Daoy (cell line): ENCODE measurements at regions not wholly inside any gene's neighbourhood (a gene's known extent, or its start where the extent isn't known, plus 50 kb on each side); places are given as distances from the start of the nearest gene placed in this dataset.

Experiments
- DNase-seq: peaks from one replicate; pipeline ENCODE4 v3.0.0-alpha.2; 2015; ENCODE audit warnings: low read depth

GRCh38 chr2:119049968-119050704 is 108.1 kb downstream of the MARCO start:
- DNase-seq: no peak
